Stimulated activated CD4-positive, alpha-beta T cell treated with anti-CD3 and anti-CD28 coated beads, Interleukin-15, amount 100 ng/mL, for 1 hour (primary cell): ENCODE measurements at regions not wholly inside any gene's neighbourhood (a gene's known extent, or its start where the extent isn't known, plus 50 kb on each side); places are given as distances from the start of the nearest gene placed in this dataset.

ENCODE experiments used
- DNase-seq, 2 donors: peaks; one replicate each; pipeline ENCODE4 v3.0.0-alpha.2; 2020; ENCODE audit warnings: low read depth in 1 of 2, low spot score in 1 of 2

DNA sequence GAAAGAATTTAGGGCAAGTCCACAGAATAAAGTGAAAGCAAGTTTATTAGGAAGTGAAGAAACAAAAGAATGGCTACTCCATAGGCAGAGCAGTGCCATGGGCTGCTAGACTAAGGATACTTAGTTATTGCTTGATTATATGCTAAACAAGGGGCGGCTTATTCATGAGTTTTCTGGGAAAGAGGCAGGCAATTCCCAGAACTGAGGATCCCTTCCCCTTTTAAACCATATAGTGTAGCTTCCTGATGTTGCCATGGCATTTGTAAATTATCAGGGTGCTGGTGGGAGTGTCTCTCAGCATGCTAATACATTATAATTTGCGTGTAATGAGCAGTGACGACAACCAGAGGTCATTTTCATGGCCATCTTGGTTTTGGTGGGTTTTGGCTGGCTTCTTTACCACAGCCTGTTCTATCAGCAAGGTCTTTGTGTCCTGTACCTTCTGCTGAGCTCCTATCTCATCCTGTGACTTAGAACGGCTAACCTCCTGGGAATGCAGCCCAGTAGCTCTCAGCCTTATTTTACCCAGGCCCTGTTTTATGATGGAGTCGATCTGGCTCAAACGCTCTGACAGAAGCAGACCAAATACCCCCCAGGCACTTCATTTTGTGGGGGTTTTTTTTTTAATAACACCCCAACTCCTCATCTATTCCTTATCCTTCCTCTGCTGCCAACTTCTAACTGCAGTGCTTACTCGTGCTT lies 103.0 kb upstream of the RARB start:
- DNase-seq: no peak

DNA sequence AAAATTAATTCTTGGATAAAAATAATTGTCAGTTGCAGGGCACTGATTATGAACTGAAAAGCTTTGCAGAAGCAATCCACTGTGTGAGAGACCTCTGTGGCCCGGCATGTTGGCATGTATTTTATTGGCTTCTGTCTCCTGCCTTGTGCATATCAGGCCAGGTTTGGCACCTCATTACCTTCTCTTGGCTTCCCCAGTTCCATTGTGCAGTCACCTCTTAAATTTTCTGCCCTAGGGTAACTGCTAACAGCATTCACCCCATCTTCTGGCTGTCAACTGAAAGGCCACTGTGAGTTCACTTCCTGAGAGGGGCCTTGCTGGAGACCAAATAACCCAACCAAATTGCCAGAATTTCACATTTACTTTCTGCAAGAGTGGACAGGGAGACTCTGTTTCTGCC lies 92.7 kb upstream of the RARB start:
- no peak for DNase-seq

DNA sequence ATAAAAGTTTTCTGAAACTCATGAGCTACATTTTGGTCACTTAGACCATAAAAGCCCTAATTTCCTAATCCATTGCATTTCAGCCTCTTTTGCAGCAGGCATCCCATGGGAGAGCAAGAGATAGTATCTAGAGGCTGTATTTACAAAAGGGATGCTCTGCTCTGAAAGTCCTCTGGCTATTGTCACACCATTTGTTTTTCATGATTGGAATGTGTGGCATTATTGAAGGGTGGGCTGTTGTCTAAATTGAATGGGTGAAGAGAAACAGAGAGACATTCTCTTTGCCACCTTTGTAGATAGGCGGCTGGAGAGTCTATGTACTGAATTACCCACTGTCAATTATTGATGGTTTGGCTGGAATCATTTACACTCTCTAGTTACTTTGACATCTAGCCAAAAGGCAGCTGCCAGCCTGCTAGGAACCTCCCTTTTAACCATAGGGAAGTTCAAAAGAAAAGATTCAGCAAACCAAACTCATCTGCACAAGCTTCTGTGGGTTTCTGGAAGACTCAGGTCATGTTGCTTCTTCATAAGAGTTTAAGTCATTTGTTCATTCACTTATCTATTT lies 89.8 kb upstream of the RARB start:
- DNase-seq: no peak

DNA sequence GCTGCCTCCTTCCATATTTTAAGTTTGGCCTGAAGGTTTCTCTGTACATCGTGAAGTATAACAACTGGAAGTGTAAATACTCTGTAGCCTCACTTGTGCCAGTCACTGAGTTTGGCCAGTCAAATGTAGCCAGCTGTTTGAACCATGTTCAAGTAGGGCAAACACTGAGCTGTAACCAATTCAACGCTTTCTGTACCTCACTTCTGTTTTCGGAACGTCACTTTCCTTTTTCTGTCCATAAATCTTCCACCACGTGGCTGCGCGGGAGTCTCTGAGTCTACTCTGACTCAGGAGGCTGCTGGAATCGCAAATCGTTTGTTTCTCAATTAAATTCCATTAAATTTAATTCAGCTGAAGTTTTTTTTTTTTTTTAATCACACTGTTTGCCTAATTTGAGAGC lies 88.8 kb upstream of the RARB start:
- no peak for DNase-seq

DNA sequence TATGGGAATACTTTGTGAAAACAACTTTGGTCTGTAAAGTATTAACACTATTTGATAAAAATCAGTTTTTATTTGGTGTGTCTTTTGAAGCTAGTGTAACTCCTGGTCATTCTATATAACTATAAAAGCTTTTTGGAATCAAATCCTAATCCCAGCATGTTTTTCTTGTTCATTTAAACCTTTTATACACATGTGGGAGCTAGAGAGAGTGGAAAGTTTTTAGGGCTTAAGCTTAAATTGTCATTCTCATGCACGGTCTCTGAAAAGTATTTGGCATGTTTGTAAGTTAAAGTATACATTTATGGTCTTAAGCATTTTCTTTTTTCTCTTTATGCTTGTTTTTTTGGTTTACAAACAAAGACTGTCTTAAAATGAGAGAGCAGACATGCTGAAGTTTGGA lies 83.4 kb upstream of the RARB start:
- no peak for DNase-seq

DNA sequence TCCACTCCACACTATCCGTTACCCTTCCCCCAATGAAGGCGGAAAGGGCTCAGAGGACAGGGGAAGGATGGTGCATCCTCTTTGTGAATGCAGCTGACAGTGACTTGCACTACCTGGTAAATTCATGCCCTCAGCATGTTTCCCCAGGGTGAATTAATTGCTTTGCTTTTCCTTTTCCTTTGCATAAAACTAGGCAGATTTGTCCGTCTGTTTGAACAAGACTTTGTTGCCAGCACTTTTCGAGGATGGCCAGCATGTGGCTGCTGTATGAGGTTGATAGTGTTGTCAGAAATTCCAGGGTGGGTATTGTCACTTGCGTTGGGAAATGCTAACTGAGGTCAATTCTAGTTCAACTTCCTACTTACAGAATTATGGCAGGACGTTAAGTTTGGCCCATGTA lies 79.0 kb upstream of the RARB start:
- no peak for DNase-seq

DNA sequence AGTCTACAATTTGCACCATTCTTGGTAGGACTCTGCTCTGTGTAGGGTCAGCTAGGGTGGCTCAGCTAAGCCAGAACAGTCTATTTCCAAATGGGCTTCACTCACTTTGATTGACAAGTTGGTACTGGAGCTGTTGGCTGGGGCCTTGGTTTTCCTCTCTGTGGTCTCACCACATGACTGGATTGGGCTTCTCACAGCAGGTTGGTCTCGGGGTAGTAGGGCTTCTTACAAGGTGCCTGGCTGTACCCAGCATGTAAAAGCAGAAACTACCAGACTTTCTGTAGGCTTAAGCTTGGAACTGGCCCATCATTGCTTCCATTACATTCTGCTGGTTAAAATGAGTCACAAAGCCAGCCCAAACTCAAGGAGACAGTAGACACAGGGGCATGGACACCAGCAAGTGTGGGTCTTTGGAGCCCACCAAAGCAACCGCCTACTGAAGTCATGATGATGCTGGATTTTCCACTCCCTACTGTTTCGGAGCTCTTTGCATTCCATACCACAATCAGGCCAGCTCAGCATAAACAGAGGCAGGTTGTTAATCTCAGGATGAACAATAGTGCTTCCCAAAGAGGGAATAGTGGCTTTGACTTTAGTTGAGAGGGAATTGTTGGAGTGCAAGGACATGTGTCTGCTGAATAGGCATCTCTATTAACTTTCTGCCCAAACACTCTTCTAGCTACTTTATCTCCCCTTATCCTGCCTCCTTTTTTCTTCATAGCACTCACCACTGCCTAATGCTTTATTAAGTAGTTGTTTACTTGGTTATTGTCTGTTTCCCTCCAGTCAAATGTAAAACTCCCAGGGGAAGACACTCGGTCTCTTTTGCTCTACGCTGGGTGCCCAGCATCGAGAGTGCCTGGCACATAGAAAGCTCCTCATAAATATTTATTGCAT lies 78.0 kb upstream of the RARB start:
- DNase-seq: no peak

DNA sequence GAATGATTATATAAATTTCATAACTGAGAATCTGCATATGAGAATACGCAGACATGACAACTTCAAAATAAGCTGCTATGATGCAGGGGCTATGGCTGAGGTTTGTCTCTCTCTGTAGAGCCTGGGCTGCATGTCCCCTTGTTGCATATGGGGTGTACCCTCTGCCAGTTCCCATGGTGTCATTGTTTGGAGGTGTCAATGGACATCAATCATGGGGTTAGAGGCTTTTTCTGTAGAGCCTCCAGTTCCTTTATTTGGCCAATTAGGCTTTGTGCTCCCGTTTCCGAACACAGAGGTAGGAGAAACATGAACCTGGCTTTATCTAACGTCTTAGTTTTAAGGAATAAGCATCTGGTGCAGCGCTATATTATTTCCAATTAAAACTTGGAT lies 77.3 kb upstream of the RARB start:
- DNase-seq: no peak

DNA sequence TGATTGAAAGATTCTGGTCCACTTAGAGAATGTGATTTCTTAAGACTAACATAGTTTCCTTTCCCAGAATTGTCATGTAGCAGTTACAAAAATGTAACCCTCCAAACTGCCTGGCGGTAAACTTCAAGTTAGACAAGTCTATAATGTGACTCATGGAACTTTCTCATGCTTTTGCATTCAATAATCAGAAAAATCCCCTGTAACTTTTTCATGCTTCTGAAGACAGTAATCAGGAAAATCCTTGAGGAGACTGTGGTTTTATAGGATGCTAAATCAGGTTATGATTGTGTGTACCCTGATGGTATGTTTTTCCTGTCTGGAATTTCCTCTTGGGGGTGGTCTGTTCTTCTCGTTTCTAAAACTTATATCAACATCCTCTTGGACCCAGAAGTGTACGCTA lies 74.0 kb upstream of the RARB start:
- DNase-seq: no peak

DNA sequence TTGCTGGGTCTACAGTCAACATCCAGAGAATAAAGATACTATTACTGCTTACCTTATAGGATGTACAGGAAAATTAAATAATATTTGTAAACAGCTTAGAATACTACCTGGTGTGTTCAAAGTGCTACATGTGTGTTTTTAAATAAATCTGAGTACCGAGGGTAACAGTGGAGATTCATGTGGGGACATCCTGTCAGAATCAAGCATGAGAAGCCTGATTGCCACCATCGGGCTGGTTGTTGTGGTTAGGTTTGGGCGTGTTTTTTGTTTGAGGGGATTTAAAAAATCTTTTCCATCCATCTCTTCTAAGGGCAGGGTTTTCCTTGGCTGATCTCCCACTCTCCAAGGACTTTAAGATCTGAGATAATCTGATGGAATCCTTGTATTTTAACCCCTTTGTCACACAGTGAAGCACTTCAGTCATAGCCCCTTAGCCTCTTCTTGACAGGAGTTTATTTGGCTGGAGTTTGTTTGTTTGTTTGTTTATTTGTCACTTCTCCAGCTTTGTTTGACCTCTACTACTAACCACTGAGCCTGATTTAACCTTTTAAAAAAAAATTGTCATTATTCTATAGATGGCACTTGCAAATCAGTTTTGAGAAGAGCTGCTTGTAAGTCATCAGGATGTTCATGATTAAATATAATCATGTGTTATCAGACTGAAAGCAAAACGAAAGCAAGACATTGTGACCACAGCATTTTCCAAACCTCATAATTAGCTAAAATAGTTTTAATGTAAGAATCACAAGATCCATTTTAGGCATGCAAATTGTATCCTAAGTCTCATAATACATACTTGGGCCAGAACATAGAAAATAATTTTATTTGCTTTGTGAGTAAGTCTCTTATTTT lies 72.8 kb upstream of the RARB start:
- DNase-seq: no peak

DNA sequence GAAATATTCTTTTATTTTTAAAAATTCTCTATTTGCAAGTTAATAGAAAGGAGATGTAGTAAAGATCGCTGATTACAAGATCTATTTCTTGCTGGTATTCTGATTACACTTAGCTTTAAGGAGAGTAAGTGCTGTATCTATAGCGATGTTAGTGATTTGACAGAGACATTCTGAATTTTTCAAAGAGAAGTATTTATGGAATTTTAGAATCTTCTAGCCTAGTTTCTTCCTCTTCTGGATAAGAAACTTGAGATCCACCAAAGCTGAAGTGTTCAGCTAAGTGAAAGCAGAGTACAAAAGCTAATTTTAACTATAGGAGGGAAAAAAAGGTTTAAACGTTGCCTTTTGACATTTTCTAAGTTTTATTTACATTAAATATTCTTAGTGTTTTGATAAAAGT lies 72.1 kb upstream of the RARB start:
- DNase-seq: no peak

DNA sequence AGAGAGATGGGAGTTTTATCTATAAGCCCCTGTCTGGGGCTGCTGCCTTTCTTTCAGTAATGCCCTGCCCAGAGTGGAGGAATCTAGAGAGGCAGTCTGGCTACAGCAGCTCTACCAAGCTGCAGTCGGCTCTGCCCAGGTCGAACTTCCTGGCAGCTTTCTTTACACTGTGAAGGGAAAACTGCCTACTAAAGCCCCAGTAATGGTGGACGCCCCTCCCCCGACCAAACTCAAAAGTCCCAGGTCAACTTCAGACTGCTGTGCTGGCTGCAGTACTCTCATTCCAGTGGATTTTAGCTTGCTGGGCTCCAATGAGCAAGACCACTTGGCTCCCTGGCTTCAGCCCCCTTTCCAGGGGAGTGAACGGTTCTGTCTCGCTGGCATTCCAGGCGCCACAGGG lies 65.9 kb upstream of the RARB start:
- no peak for DNase-seq

DNA sequence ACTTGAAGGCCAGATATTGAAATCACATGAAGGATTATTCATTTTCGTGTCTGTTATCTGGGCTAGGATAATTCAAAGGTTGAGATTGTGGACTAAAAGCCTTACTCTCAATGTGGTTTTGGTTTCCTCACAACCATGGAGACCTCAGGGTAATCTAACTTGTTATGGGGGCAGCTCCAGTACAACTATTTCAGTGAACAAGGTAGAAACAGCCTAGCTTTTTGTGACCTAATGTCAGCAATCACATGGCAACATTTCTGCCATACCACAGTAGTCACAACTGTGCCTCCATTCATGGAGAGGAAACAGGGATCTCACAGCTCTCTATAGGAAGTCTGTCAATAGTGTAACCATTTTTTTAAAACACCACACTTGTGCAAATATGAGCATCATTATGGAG lies 62.4 kb upstream of the RARB start:
- DNase-seq: no peak

DNA sequence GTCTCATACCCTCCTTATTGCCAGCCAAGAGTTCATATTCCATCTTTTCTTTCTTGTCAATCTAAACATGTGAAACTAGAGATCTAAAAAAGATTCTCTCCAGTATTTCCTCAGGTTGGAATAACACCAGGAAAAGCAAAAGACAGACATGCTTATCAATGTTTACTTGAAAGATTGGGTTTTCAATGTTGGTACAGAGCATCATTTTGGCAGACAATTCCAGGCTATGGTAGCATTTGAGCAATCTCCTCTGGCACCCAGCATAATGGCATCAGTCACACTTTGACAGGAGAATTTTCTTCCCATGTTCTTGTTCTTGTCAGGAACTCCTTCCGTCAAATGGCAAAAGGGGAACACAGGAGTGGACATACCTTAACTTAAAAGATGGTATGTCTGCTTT lies 61.0 kb upstream of the RARB start:
- DNase-seq: no peak

DNA sequence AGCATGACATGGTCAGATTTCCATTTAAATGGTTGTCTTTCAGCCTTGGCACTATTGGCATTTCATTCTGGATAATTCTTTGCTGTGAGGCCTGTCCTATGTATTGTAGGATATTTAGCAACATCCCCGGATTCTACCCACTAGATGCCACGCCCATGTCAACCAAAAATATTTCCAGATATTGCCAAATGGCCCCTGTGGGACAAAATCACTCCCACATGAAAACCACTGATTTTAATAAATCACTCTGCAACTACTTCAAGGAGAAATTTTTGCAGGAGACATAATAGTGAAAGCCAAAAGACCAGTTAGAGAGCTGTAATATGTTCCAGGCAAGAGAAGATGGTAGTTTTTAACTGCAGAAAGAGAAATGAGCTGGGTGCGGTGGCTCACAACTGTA lies 55.9 kb upstream of the RARB start:
- no peak for DNase-seq

DNA sequence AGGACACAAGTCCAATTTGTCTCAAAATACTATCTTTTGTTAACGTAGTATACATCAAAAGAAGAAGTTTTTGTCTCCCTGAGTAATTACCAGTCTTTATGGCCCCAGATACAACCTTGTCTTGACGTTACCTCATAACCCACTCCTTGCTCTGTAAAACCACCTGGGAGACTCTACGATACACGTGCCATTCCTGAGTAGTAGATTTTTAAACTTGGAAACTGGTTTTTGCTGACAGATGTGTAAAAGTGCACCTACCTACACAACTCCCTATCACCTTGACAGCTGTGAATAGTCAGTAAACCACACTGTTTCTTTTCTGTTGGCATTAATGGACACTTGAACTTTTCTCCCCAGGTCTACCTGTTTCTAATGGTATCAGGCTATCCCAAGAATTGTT lies 51.7 kb upstream of the RARB start:
- no peak for DNase-seq

DNA sequence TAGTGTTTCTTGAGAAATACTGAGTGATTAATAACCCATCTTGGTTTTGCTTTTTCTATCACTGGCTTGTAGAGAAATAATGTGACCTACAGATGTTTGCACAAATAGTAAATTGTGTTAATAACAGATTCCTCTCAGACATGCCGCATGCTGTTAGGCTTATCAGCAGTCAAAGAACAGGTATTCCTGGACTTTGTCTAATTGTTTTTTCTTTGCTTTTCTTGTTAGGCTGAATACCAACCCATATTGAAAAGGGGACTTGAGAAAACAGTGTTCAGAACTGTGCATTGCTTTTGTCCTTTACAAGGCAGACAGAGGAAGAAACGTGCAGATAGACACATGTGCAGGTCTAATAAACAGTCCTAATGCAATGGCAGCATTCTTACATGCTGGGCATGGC lies 51.0 kb upstream of the RARB start:
- no peak for DNase-seq
